Ascending aorta (tissue), 2 donors: ENCODE measurements at regions not wholly inside any gene's neighbourhood (a gene's known extent, or its start where the extent isn't known, plus 50 kb on each side); places are given as distances from the start of the nearest gene placed in this dataset.

Source experiments
- DNase-seq, 2 donors: peaks; one replicate each; pipeline ENCODE4 v3.0.0-alpha.2; 2019; ENCODE audit warnings: low spot score in 2 of 2
- H3K27ac ChIP-seq, 2 donors: fragments of 200-600 bp; sonication (generic); one replicate each; pipeline ENCODE4 v1.5.1; 2016 to 2017; ENCODE audit warnings: mild to moderate bottlenecking in 1 of 2
- H3K27me3 ChIP-seq: fragments of 200-600 bp; sonication (generic); one replicate; pipeline ENCODE4 v1.5.1; 2017
- H3K36me3 ChIP-seq, 2 donors: fragments of 200-600 bp; sonication (generic); one replicate each; pipeline ENCODE4 v1.5.1; 2016
- H3K4me1 ChIP-seq, 2 donors: fragments of 200-600 bp; sonication (generic); one replicate each; pipeline ENCODE4 v1.5.1; 2016 to 2017; ENCODE audit warnings: mild to moderate bottlenecking in 1 of 2
- H3K4me3 ChIP-seq, 2 donors: fragments of 200-600 bp; sonication (generic); one replicate each; pipeline ENCODE4 v1.5.1; 2016 to 2017; ENCODE audit warnings: mild to moderate bottlenecking in 1 of 2
- H3K9me3 ChIP-seq, 2 donors: fragments of 200-600 bp; sonication (generic); one replicate each; pipeline ENCODE4 v1.5.1; 2016
- intact Hi-C: fragments of 100-400 bp; cut with DNase I; formaldehyde crosslinking; loops from one replicate; pipeline ENCODE4 v1.15.1; 2023
- TF ChIP-seq, protein P1 (sequence below), 3 experiments: fragments of 200-600 bp in 2 of 3; fragments of 450-650 bp in 1 of 3; sonication (generic) in 2 of 3; IDR thresholded peaks; one replicate each; pipeline ENCODE4 v1.5.1; 2016 to 2019; ENCODE audit warnings: antibody characterized with exemption in 3 of 3, mild to moderate bottlenecking in 1 of 3, moderate library complexity in 1 of 3

DNA sequence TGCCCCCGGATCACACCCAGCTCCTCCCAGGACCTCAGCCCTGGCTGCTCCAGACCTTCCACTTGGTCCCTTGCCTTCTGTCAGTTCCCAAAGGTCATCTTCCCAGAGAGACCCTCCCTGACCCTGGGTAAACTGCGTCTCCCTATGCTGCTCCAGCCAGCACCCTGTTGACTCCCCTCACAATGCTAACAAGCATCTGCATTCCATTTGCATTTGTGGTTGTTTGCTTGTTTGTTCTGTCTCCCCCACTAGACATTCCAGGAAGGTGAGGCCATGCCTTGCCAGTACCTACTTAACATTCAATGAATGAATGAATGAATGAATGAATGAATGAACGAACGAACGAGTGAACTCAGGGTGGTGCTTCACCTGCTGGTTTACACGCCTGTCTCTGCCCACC is 171.2 kb downstream of the WSCD1 start:
- H3K27me3 ChIP-seq, result no peaks in the 10 kb centered on the region
- DNase-seq, result no peak
- H3K36me3 ChIP-seq, result no peaks in the 10 kb centered on the region
- intact Hi-C loops, result no loop called here
- H3K4me1 ChIP-seq, result no peaks in the 10 kb centered on the region
- TF ChIP-seq, protein P1, sequence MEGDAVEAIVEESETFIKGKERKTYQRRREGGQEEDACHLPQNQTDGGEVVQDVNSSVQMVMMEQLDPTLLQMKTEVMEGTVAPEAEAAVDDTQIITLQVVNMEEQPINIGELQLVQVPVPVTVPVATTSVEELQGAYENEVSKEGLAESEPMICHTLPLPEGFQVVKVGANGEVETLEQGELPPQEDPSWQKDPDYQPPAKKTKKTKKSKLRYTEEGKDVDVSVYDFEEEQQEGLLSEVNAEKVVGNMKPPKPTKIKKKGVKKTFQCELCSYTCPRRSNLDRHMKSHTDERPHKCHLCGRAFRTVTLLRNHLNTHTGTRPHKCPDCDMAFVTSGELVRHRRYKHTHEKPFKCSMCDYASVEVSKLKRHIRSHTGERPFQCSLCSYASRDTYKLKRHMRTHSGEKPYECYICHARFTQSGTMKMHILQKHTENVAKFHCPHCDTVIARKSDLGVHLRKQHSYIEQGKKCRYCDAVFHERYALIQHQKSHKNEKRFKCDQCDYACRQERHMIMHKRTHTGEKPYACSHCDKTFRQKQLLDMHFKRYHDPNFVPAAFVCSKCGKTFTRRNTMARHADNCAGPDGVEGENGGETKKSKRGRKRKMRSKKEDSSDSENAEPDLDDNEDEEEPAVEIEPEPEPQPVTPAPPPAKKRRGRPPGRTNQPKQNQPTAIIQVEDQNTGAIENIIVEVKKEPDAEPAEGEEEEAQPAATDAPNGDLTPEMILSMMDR (IDR thresholded peaks at IDR 0.05), result no peak
- H3K9me3 ChIP-seq, result no peaks in the 10 kb centered on the region
- H3K4me3 ChIP-seq, result no peak overlapping the region
- H3K27ac ChIP-seq, result no peak overlapping the region

GRCh38 chr17:6240601-6241000 is 170.4 kb downstream of the WSCD1 start:
- Histone ChIP-seq H3K4me3 (no peak overlapping the region), H3K27me3 (no peaks in the 10 kb centered on the region), H3K36me3 (no peaks in the 10 kb centered on the region), H3K4me1 (no peaks in the 10 kb centered on the region), H3K27ac (no peak overlapping the region), H3K9me3 (no peaks in the 10 kb centered on the region)
- no peak for DNase-seq
- intact Hi-C loops, result no loop called here
- TF ChIP-seq, protein P1 (IDR thresholded peaks at IDR 0.05), result no peak

DNA sequence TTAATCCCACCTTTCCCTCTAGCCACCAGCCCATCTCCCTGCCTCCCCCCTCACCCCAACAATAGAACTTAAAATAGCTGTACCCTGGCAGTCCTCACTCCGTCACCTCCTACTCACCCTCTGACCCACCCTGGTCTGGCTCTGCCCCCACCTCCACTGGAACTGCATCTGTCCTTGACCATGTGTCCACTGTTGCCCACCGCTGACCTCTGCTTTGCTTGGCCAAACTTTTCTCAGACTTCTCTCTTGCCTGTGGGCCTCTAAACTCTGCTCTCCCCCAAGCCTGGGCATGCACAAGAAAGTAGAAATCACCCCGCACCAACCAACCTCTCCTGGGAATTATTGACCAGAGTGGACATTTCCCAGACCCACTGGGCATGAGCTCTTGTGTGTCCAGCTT is 169.8 kb downstream of the WSCD1 start:
- Histone ChIP-seq H3K4me3 (no peak overlapping the region), H3K27ac (no peak overlapping the region), H3K4me1 (no peaks in the 10 kb centered on the region), H3K27me3 (no peaks in the 10 kb centered on the region), H3K36me3 (no peaks in the 10 kb centered on the region), H3K9me3 (no peaks in the 10 kb centered on the region)
- intact Hi-C loops, result no loop called here
- TF ChIP-seq, protein P1 (IDR thresholded peaks at IDR 0.05), result no peak
- DNase-seq, result no peak

DNA sequence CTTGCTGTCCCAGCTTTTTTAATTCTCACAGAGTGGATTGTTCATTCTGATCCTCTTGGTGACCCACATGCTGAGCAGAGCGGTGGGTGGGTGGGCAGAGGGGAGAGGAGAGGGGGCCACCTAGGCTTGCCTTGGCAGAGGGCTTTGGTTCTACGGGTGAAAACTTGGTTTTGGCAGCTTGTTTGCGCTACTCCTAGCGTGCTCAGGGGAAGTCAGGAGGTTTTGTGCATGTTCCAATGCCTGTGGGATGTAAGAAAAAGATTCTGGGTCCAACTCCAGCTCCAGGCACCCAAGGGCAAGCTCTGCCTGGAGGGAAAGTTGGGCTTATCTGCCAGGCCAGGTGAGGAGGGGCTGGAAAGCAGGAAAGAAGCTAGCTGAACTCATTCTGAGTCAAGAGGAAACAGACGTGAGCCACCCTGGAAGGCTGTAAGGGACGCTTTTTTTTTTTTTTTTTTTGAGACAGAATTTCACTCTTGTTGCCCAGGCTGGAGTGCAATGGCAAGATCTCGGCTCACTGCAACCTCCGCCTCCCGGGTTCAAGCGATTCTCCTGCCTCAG is 169.1 kb downstream of the WSCD1 start:
- intact Hi-C loops, result no loop called here
- Histone ChIP-seq H3K36me3 (no peaks in the 10 kb centered on the region), H3K27ac (no peak overlapping the region), H3K4me3 (no peak overlapping the region), H3K9me3 (no peaks in the 10 kb centered on the region), H3K27me3 (no peaks in the 10 kb centered on the region), H3K4me1 (no peaks in the 10 kb centered on the region)
- no peak for DNase-seq
- TF ChIP-seq, protein P1 (IDR thresholded peaks at IDR 0.05), result no peak

DNA sequence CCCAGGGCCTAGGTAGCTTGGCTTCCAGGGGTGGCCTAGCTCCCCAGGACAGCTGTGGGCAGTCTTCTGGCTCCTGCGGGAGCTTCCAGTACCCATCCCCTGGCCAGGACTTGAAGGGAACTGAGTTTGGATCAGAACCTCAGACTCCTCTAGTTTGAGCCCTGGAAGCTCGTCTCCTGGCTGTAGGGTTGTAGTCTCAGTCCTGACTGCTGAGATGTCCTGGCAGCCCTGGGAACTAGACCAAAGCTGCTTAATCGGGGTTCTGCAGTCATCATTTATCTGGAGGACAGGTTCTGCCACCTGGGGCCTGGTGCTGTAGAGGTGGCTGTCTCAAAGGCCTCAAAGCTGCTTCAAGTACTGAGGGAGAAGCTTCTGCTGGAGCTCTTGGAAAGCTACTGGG is 163.7 kb downstream of the WSCD1 start:
- H3K27me3 ChIP-seq, result no peaks in the 10 kb centered on the region
- H3K4me1 ChIP-seq, result no peaks in the 10 kb centered on the region
- intact Hi-C loops, result no loop called here
- H3K9me3 ChIP-seq, result no peaks in the 10 kb centered on the region
- no peak overlapping the region for H3K4me3 ChIP-seq
- TF ChIP-seq, protein P1 (IDR thresholded peaks at IDR 0.05), result no peak
- H3K36me3 ChIP-seq, result no peaks in the 10 kb centered on the region
- no peak overlapping the region for H3K27ac ChIP-seq
- no peak for DNase-seq

GRCh38 chr17:6233339-6233738 is 163.2 kb downstream of the WSCD1 start:
- no peak for DNase-seq
- TF ChIP-seq, protein P1 (IDR thresholded peaks at IDR 0.05), result no peak
- Histone ChIP-seq H3K36me3 (no peaks in the 10 kb centered on the region), H3K27me3 (no peaks in the 10 kb centered on the region), H3K4me1 (no peaks in the 10 kb centered on the region), H3K9me3 (no peaks in the 10 kb centered on the region), H3K27ac (no peak overlapping the region), H3K4me3 (no peak overlapping the region)
- intact Hi-C loops, result no loop called here
